ENCODE measurements at regions not wholly inside any gene's neighbourhood (a gene's known extent, or its start where the extent isn't known, plus 50 kb on each side); places are given as distances from the start of the nearest gene placed in this dataset.
A peak's percentile ranks its signal among the peaks of the same experiment; 100 is the strongest.

DNA sequence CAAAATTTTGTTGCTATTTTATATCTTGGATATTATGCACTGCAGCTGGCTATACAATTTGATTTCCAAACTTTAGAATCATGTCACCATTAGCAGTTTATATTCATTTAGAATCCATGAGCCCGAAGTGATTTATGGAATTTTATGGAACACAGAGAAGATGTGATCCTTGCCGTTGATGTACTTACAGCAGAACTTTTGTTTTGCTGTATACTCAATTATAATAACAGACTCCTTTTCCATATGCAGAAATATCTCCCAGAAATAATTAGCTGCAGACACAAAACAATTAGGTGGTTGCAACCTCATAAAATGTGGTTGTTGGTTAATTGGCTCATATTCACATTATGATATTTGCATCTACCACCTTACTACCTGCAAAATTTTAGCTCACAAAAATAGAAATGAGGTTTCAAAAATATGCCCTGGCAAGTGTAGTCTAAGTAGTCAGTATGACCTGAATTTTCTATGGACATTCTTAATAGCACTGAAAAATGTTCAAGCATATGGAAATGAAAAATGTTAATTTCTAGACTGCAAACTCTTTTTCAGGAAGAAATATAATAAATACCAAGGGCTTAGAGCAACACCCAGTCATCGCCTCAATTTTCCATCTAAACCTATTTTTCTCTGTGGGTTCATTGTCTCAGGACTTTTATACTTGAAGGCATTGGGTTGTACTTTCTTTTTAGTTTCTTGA lies 997.6 kb downstream of the MCTP2 start:
- DNase-seq, result no peak

DNA sequence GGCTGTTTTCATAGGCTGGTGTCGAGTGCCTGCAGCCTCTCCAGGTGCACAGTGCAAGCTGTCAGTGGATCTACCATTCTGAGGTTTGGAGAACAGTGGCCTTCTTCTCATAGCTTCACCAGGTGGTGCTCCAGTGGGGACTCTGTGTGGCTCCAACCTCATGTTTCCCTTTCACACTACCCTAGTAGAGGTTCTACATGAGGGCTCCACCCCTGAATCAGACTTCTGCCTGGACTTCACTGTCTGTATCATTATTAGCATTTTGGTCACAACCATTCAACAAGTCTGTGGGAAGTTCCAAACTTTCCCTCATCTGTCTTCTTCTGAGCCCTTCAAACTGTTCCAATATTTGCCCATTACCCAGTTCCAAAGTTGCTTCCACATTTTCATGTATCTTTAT lies 1003.7 kb downstream of the MCTP2 start:
- no peak for DNase-seq

DNA sequence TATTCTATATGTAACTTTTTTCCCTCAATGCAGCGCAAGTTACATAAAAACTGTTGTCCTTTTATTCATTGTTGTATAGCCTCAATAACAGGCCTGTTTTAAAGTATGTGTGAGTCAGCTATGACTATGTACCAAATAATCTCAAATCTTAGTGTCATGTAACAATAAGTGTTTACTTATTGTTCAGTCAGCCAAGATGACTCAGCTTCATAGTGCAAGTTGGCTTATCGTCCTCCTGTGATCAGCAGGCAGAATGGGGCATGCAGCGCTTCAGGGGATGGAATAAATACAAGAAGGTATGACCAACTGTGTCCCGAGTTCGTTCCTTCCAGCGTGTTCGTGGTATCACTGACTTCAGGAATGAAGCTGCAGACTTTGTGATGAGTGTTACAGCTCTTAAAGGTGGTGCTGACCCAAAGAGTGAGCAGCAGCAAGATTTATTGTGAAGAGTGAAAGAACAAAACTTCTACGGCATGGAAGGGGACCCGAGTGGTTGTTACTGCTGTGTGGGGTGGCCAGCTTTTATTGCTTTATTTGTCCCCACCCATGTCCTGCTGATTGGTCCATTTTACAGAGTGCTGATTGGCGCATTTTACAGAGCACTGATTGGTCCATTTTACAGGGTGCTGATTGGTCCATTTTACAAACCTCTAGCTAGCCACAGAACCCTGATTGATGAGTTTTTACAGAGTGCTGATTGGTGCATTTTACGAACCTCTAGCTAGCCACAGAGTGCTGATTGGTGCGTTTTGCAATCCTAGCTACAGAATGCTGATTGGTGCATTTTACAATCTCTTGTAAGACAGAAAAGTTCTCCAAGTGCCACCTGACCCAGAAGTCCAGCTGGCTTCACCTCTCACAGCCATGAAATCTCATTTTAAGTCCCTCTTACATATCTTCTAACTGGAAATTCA lies 1016.0 kb downstream of the MCTP2 start:
- no peak for DNase-seq

DNA sequence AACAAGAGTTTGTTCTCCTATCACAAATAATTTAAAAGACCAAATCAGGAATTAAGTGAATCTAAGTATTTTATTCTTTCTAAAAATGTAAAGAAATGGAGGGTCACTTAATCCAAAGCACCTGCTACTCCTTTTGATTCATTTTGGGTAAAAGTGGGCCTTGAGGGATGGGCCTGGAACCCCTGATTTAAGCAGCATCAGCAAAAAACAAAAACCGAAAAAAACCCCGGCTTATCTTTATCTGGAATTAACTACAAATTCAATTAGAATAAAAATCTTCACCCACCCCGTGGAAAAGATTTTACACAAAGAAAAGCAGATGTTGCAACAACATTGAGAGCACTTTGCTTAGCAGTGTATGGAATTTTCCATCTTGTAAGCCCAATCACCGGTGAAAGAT lies 1018.2 kb downstream of the MCTP2 start:
- no peak for DNase-seq

DNA sequence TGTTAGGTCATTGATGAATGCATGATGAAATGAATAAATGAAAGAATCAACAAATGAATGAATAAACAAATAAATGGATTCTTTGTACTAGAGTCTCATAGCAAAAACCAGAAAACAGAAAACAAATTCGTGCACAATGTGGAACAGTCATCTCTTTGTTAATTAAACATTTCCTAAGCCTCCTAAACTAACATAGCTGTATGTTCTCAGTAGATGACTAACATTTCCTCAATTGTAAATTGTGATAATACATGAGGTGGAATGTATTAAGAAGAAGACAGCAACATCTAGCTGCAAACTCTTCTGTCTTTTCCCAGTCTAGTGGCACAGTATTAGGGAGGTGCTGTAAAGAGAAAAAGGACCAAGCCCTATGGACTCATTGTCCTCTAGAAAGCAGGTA lies 1021.0 kb downstream of the MCTP2 start:
- DNase-seq, result no peak

DNA sequence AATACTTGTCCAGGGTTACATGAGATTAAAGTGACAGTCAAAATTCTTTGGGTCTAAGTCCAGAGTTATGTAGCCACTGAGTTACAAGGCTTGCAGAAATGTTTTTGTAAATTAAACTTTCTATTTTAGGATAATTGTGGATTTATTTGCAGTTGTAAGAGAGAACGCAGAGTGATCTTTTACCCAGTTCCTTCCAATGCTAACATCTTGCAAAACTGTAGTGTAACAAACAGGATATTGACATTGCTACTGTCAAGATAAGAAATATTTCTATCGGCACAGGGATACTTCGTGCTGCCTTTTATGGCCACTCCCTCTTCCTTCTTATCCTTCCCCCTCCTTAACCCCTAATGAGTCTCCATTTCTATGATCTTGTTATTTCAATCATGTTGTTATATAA lies 1022.9 kb downstream of the MCTP2 start:
- no peak for DNase-seq

DNA sequence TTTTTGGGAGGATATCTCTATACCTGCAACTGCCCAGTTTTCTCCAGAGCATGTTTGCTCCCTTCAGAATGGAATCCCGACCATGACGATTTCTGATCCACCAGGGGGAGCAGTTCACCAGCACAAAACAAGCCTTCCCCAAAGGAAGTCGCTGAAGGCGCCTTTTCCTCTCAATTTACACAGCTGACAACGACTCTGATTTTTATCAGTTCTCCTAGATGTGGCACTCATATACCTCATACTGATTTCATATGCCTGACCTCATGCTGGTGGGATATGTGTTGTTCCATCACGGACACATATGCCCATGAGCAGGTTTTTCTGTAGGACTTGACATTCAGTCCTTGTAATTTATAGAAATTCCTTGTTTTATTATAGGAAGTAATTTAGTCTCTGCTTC lies 1028.2 kb downstream of the MCTP2 start:
- DNase-seq, result peak in 47 of 56 donors; percentile 1 to 79 (median 24)

DNA sequence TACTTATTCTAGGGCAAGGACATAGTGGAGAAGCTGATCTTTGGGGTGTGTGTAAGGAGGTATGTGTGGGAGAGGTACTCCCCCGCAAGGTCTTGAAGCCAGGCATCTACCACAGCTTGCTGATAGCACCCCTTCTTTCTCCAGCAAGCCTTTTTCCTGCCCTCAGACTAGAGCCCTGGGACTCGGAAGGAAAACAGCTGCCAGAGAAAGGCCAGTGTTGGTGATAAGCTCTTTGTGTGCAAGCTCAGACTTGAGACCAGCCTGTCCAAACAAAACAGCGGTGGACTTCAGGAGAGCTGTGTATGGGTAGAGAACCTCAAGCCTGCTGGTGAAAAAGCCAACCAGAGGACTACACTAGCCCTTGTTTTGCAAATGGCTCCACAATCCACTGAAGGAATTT lies 1028.6 kb downstream of the MCTP2 start:
- no peak for DNase-seq

DNA sequence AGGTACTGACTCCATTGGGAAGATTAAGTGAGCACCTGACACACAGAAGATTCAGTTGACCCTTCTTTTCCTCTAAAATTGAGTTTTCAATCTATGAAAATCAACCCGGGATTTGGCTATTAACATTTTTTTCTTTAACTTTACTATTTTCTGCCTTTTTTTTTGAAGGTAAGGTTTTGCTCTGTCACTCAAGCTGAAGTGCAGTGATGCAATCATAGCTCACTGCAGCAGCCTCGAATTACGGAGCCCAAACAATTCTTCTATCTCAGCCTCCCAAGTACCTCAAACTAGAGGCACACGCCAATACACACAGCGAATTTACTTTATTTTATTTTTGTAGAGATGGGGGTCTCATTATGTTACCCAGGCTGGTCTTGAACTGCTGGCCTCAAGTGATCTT lies 1029.5 kb downstream of the MCTP2 start:
- no peak for DNase-seq

DNA sequence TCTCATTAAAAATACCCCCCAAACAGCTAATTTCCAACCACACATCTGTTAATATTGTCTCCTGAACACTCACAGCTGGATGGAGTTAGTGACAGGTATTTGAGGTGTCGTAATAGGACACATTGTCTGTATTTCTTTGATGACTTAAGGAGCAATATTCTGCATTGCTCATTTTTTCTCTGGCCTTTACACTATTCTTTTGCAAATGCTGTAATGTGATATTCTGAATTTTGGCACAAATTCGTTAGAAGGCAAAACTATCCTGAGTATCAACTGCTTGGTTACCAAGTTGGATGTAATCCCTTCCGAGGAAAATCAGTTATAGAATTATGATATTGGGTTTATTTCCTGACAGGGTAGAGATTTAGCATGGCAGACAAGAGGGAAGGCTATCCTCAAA lies 1030.2 kb downstream of the MCTP2 start:
- DNase-seq, result no peak

DNA sequence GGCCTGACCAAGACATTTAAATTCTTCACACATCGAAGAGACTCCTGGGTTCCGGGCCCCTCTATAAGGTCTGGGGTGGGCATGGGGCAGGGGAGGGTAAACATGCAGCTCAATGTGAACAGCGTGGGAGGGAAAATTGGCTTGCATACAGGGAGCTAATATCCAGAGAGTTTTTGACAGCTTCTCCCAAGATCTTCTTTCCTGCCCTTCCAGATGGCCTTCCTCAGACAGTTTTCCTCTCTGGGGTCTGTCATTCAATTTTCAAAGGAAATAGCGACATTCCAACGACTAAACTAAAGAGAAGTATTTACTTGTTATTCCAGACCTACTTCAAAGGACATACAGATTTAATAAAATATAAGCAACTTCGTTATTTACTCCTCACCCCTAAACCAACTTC lies 1030.6 kb downstream of the MCTP2 start:
- no peak for DNase-seq

DNA sequence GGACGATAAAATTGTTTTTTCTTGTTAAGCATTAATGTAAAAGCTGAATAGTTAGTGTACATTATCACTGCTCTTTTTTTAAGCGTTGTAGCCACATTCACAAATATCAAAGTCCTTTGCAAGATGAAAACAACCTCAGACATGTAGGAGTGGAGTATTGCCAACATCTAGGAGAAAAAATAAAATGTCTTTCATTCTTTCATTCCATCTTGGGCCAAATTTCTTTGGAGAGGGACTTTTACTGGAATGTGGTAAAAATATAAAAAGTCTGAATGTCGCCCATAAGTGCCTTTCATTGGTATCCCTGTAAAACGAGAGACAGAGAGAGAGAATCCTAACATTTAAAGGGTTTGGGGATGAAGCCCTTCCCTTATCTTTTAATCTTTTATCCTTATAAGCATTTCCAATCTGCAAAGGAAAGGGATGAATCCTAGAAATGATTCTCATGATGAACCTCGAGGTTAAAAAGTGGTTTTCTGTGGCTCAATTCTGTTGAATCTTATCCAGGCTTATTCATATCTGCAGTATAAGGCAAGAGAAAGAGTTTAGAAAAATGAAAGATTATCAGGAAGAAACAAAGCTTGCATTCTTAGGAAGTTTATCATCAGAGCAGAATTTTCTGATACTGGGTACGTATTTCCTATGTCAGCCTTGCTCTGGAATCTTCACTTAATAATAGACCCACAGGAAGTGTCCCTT lies 1031.7 kb downstream of the MCTP2 start:
- no peak for DNase-seq

DNA sequence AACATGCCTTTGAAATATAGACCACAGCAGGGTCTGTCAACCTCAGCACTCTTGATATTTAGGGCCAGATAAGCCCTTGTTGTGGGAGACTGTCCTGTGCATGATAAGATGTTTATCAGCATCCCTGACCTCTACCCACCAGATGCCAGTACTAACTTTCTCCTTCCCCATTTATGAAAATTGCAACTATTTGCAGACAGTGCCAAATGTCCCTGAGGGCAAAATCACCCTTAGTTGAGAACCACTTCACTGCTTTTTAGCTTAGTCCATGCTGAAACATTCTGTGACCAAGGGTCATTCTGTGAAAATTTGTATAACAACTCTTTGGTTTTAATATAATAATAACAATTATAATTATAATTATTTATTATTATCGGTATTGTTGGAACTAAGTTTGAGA lies 1032.4 kb downstream of the MCTP2 start:
- no peak for DNase-seq

DNA sequence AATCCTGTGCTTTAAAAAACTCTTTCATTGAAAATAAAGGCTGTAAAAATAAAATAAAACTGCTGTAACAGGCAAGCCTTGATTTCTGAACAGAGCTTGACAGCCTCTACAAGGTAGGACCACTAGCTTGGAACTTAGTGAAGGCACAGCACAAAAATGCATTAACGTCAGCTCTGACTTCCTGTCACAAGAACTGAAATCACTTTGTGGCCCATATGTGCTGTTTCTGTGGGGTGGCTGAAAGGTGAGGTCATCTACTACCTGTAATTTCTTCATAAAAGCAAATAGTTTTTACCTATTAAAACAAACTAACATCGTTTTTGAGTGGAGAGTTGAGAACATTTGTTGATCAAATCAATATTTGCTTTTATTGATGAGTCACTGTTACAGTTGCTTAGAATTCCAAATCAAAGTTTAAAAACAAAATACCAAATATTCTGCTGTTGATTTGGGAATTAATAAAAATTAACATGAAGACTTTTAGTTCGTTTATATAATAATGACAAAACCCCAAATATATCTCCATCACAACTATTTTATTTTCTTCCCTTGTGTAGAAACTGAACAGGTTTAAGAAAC lies 1034.1 kb downstream of the MCTP2 start:
- no peak for DNase-seq

DNA sequence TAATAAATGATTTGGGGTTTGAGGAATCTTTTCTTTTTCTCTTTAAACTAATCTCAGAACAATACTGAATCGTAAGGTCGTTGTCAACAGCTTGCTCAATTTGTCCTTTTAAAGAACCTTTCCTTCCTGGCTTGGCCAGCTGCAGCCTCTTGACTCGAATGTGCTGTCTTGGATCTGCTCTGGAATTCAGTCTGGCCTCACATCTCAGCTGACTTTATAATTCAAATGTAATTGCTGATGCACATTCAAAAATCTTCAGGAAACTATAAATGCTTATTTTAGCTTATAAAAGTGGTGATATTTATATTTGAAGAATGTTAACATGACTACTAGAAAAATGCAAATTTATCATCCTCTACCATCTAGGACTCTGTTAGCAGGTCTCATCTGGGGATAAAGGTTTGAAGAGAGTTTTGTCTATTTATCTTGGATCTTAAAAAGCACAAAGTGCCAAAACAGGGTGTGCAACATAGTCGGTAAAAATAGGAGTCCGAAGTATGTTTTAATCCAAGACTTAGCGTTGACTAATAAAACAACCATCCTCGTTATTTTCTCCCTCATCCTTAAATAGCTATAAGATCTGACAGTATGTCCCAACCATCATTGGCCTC lies 1035.2 kb downstream of the MCTP2 start:
- no peak for DNase-seq

DNA sequence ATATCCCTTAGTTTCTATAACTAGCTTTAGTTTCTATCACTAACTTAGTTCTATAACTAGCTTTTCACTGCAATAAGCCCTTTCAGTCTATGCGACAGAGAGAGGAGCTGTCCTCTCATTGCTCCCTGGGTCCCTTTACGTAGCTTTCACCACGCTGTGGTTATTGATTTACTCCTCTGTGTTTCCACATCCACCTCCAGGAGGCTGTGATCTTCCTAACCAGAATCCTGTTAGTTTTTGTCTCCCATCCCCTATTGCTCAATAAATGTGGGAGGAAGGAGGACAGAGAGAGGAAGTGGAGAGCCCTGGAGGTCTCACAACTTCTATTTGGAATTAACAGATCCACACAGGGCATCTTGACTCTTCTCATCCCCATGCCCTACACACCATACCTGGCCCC lies 1036.1 kb downstream of the MCTP2 start:
- DNase-seq, result no peak

DNA sequence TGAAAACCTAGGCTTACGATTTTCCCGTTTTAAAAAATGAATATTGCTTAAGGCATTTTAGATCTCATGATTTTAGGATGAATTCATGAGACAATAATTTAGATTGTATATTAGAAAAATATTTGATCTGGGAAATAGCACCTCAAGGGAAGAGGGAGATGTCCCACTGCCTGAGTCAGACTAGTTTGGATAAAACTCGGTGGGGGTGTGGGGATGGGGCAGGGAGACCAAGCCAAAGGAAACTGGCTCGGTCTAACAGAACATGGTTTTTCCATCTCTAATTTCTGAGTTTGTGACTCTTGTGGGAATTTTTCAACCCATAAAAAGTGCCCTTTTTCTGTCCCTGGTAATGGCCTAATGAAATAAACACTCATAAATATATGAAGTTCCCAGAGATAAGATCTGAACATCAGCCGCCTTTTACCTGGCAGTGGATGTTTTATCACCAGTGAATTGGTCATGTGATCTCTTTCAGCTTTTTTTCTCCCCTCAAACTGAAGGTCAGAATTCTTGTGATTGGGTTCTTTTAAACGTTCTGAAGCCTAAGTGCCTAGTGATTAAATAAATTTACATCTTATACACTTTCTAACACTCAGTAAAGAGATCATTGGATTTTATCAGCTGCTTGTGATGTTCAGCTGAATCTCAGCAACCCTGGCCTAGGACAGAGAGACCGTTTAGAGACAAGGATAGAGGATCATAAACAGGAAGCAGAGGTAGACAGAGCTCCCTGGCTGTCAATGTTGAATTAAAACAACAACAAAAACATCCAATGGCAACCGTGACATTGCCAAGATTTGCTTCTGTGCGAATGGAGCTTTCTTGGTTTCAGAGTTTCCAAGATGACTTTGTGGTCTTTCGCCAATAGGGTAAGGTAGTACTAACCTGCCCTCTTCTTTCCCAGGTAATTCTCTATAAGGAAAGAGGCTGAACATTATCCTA lies 1038.2 kb downstream of the MCTP2 start:
- no peak for DNase-seq

DNA sequence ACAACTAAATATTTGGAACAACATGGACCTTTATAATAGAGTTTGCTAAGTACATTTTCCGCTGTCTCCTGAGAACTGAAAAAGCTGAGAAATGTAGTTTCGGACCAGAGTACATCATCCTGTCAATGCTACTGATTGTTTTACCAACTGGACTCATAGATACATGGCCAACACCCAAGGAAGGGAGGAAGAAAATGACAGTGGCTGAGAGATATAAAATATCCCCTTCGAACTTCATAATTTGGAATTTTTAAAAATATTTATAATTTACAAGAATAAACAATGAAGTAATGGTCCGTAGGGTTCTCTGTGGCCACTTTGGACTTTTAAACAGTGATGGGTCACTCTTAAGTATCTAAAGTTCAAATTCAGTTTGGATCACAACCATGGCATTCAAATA lies 1042.7 kb downstream of the MCTP2 start:
- DNase-seq, result no peak

DNA sequence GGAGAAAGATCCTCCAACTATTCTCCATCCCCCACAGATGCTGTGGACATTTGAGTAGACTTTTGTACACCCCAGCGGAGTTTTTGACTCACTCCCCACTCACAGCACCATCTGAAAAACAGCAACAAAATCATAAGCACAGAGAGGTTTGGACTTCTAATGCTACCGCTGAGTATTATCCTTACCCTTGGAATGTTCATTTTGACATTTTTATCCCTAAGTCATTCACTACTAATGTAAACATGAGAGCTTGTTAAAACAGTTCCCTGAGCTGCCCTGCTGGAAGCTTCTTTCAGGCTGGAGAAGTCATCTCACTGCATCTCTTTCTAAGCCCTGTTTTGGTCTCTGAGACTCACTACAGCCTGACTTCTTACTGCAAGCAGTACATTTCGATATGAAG lies 1045.9 kb downstream of the MCTP2 start:
- no peak for DNase-seq

DNA sequence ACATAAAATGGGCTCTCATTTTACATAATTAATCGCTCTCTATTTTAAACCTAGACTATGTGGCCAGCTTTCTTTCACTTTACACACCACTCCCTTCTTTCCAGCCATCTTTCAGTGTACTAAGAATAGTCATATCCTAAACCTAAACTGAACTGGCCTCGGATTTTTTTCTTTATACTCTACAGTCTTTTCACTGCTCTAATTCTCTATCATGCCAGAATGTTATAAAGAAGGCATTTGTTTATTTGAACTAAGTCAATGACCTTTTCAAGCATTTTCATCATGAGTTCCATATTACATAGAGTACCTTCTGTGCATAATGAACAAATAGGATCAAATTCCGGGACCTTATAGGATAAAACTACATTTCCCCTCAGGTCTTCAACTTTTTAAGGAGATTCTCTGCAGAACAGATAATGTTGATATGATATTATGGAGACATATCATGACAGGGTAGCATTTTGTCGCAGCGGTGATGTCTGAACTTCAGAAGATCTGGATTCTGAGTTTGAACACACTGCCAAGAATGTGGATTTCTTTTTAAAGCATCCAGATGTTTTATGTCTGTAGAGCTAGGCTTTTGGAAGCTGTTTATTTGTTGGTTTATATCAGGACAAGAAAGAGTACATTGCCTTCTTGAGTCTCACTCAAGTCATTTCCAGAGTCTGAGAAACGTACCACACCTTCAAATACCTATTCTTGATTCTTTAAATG lies 1047.3 kb downstream of the MCTP2 start:
- no peak for DNase-seq
